ENCODE measurements at regions not wholly inside any gene's neighbourhood (a gene's known extent, or its start where the extent isn't known, plus 50 kb on each side); places are given as distances from the start of the nearest gene placed in this dataset.
A peak's percentile ranks its signal among the peaks of the same experiment; 100 is the strongest.

DNA sequence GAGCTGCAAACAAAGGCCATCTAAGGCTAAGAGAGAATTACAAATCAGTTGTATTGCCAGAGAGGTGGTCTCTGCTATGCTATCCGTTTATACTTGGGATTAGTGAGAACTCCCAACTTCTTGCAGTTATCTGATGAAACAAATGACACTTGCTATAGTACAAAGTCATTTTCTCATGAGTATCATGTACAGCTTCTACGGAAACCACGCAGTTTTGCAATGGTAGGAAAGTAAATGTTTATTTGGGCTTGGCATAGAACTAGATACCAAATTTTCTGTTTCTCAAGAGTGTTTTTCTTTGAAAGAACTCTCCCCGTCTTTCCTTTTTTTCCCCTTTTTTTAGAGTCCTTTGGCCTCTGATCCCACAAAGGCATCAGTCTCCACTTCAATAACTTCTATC, 128.2 kb upstream of the ENPEP start:
- H3K36me3 ChIP-seq (replicated peaks in 1 of 2; ENCODE audit: control insufficient read depth in 1 of 2, insufficient read depth in 2 of 2, low read length in 2 of 2) = no peaks in the 10 kb centered on the region
- intact Hi-C loops (cut with micrococcal nuclease; ENCODE audit: unreplicated experiment) = no loop called here
- POLR2A ChIA-PET = no interaction called here

DNA sequence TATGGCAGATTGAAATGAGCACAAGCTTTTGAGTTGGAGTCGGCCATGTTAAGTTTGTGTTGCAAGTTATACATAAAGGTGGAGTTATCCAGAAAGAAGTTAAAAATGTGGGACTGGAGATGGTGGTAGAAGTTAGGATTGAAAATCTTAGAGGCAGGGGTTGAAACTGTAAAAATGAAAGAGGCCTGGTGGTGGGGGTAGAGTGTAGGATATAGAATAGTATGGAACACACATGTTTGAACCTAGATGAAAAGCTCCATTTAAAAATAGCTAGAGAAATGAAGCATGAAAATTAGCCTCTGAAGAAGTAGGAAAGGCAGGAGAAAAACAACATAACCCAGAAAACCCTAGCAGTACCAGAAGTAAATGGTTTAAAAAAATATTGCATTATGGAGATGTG, 131.8 kb upstream of the ENPEP start:
- H2AFZ ChIP-seq (ENCODE audit: low read length) = no peak overlapping the region
- CTCF ChIA-PET (ENCODE audit: low intra/inter-chr PET ratio, low total read pairs) = interaction anchor here (1.4 to 2.2 kb wide), 2 partner anchors 172 to 175 kb away, joined by 6 to 8 read pairs; no protein-coding TSS in a partner anchor
- ATAC-seq (peak; percentile 66), FAIRE-seq (no peak), DNase-seq (ENCODE audit: low spot score) (no peak)
- no peaks in the 10 kb centered on the region for H3K27me3 ChIP-seq (ENCODE audit: control insufficient read depth in 1 of 2, insufficient read depth in 2 of 2, low read length in 2 of 2)
- TF ChIP-seq ZNF329 (CRISPR knock-in tag; IDR thresholded peaks at IDR 0.05; ENCODE audit: low read depth) (no peak), STAG1 (CRISPR knock-in tag; IDR thresholded peaks at IDR 0.05) (peak; percentile 48; the same call in 1 of the 2 replicates), SMC3 (IDR thresholded peaks at IDR 0.05; ENCODE audit: low read length) (peak; percentile 21; the same call in 1 of the 2 replicates)
- TF ChIP-seq, protein P1, sequence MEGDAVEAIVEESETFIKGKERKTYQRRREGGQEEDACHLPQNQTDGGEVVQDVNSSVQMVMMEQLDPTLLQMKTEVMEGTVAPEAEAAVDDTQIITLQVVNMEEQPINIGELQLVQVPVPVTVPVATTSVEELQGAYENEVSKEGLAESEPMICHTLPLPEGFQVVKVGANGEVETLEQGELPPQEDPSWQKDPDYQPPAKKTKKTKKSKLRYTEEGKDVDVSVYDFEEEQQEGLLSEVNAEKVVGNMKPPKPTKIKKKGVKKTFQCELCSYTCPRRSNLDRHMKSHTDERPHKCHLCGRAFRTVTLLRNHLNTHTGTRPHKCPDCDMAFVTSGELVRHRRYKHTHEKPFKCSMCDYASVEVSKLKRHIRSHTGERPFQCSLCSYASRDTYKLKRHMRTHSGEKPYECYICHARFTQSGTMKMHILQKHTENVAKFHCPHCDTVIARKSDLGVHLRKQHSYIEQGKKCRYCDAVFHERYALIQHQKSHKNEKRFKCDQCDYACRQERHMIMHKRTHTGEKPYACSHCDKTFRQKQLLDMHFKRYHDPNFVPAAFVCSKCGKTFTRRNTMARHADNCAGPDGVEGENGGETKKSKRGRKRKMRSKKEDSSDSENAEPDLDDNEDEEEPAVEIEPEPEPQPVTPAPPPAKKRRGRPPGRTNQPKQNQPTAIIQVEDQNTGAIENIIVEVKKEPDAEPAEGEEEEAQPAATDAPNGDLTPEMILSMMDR (CRISPR knock-in tag; IDR thresholded peaks at IDR 0.05) = 0 out of 2 replicates have a peak, but pooled peaks have one; percentile 21
- no peak overlapping the region for H3K4me2 ChIP-seq (ENCODE audit: low read depth, low read length)
- in situ Hi-C loops (cut with HindIII; ENCODE audit: extremely low pct_ligation_motif_present, low pct_unique_long_range_greater_than_20kb) (loop anchor here (10.0 kb wide), 1 partner anchor 171 kb away; no protein-coding TSS in a partner anchor), intact Hi-C loops (cut with micrococcal nuclease; ENCODE audit: unreplicated experiment) (loop anchor here (1.0 to 5.0 kb wide), 2 partner anchors 172 to 337 kb away; no protein-coding TSS in a partner anchor)
- H3K79me2 ChIP-seq (ENCODE audit: insufficient read depth, low read length) = no peaks in the 10 kb centered on the region
- H4K20me1 ChIP-seq (ENCODE audit: insufficient read depth, low read length) = no peaks in the 10 kb centered on the region
- no peaks in the 10 kb centered on the region for H3K4me1 ChIP-seq (ENCODE audit: insufficient read depth, low read length)
- no peaks in the 10 kb centered on the region for H3K36me3 ChIP-seq (replicated peaks in 1 of 2; ENCODE audit: control insufficient read depth in 1 of 2, insufficient read depth in 2 of 2, low read length in 2 of 2)
- no TSS peak for BruUV-seq (replicated peaks)
- no peak overlapping the region for H3K27ac ChIP-seq (ENCODE audit: extremely low read length, insufficient read depth, low read length)
- no peak overlapping the region for H3K4me3 ChIP-seq (replicated peaks in 1 of 3; ENCODE audit: insufficient read depth in 1 of 3, low read depth in 2 of 3, low read length in 3 of 3)
- H3K9ac ChIP-seq (ENCODE audit: insufficient read depth, low read depth, low read length) = no peak overlapping the region
- POLR2A ChIA-PET = no interaction called here
- 0% methylated on average over 1 of the region's 1 CpG for WGBS (ENCODE audit: low lambda C conversion rate)
- no peaks in the 10 kb centered on the region for H3K9me3 ChIP-seq (ENCODE audit: low read length)

More for the DNA sequence above, 128.2 kb upstream of the ENPEP start:
- no peak for ATAC-seq
- no peaks in the 10 kb centered on the region for H3K4me1 ChIP-seq (ENCODE audit: insufficient read depth, low read length)
- 0% methylated on average over 4 of the region's 4 CpGs for WGBS (ENCODE audit: low lambda C conversion rate)
- no peak overlapping the region for H3K27ac ChIP-seq (ENCODE audit: extremely low read length, insufficient read depth, low read length)
- FAIRE-seq = no peak
- H3K27me3 ChIP-seq (ENCODE audit: control insufficient read depth in 1 of 2, insufficient read depth in 2 of 2, low read length in 2 of 2) = no peaks in the 10 kb centered on the region
- H4K20me1 ChIP-seq (ENCODE audit: insufficient read depth, low read length) = no peaks in the 10 kb centered on the region
- BruUV-seq (replicated peaks) = no TSS peak
- no peaks in the 10 kb centered on the region for H3K9me3 ChIP-seq (ENCODE audit: low read length)
- H2AFZ ChIP-seq (ENCODE audit: low read length) = no peak overlapping the region
- H3K9ac ChIP-seq (ENCODE audit: insufficient read depth, low read depth, low read length) = no peak overlapping the region
- H3K79me2 ChIP-seq (ENCODE audit: insufficient read depth, low read length) = no peaks in the 10 kb centered on the region
- CTCF ChIA-PET (ENCODE audit: low intra/inter-chr PET ratio, low total read pairs) = no interaction called here
- in situ Hi-C loops (cut with HindIII; ENCODE audit: extremely low pct_ligation_motif_present, low pct_unique_long_range_greater_than_20kb) = loop anchor here (10.0 kb wide), 1 partner anchor 167 kb away; no protein-coding TSS in a partner anchor
- H3K4me2 ChIP-seq (ENCODE audit: low read depth, low read length) = no peak overlapping the region
- TF ChIP-seq, protein P2, sequence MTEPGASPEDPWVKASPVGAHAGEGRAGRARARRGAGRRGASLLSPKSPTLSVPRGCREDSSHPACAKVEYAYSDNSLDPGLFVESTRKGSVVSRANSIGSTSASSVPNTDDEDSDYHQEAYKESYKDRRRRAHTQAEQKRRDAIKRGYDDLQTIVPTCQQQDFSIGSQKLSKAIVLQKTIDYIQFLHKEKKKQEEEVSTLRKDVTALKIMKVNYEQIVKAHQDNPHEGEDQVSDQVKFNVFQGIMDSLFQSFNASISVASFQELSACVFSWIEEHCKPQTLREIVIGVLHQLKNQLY (CRISPR knock-in tag; IDR thresholded peaks at IDR 0.05) = no peak
- TF ChIP-seq CBX1 (IDR thresholded peaks at IDR 0.05; ENCODE audit: low read depth) = no peak
- no peak for TF ChIP-seq NR2F6 (IDR thresholded peaks at IDR 0.05)
- no peak for TF ChIP-seq NR2F6 (CRISPR knock-in tag; IDR thresholded peaks at IDR 0.05)
- no peak overlapping the region for H3K4me3 ChIP-seq (replicated peaks in 1 of 3; ENCODE audit: insufficient read depth in 1 of 3, low read depth in 2 of 3, low read length in 3 of 3)
- no peak for DNase-seq (ENCODE audit: low spot score)

Measured in HepG2 (cell line).